ENCODE measurements at regions not wholly inside any gene's neighbourhood (a gene's known extent, or its start where the extent isn't known, plus 50 kb on each side); places are given as distances from the start of the nearest gene placed in this dataset.

DNA sequence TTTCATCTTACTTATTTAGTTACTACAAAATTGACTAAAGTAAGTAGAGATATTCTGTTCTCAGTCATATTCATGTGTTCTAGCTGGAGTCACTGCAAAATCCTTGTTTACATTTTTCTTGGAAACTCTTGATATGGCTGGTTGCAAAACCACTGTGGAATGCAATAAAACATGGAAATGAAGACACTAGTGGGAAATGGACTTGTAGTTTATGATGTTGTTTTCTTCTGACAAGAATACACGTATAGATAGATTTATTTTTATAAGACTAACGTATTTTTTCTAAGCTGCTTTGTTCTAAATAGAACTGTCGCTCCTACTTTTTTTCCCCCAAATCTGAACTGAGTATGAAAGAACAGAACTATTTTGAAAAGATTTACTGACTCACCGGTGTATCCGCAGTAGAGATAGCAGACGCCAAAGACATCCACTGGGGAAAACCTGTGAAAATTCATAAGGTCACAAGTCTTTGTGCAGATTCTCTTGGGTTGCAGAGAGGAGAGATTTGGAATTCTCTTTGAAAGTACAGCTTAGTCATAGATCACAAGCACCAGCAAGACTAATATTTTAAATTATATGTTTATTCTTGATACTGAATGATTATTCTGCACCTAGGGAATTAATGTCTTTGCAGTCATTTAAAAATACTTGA lies 119.6 kb upstream of the TAF11L2 start:
- Histone ChIP-seq H3K27me3 (peaks cover 0 to 3% (median 0%) of the 10 kb centered on the region in 7 donors), H3K36me3 (no peaks in the 10 kb centered on the region), H3K9me3 (no peaks in the 10 kb centered on the region), H3K27ac (no peak overlapping the region), H3K4me3 (no peak overlapping the region), H3K4me1 (peaks cover 0 to 15% (median 0%) of the 10 kb centered on the region in 9 donors)
- no peak for DNase-seq
- WGBS, 2 donors, result 59 to 66% methylated on average over 6 of the region's 6 CpGs
- no peak for TF ChIP-seq CTCF (IDR thresholded peaks at IDR 0.05)
- intact Hi-C loops (cut with DNase I), result no loop called here
- ATAC-seq, result no peak

DNA sequence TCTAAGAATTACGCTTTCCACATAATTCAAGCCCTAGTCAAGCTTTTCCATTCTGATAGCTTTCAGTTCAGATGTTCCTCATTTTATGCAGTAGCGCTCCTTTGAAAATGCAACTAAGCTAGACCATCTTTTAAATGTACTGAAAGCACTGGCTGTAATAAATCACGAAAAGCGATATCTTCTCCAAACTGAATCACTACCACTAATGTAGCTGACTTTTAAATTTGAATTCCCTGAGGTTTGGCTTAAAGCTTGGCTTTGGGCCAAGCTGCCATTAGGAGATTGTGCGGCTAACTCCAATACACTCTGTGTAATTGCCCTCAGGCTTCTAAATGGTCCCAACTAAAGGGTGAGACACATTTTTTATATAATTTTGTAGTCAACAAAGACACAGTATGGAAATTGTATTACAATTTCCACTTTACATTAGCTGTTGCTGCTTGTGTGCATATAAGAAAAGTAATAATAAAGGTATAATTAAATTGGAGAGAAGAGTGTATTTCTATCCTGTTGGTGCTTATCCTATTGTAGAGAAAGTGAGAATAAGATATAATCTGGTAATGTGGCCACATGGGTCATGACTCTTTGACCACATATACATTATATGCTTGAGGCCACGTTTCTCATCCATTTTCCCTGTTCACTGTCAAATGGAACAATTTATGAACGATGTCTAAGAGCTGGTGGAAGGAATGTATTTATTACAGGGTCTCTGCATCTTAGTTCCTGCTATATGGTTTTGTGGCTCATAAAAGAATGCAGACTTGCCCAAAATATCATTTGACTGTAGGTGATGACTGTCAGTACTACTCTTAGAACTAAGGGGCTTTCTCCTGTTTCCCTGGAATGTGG lies 118.7 kb upstream of the TAF11L2 start:
- H3K4me1 ChIP-seq, result peaks cover 0 to 15% (median 0%) of the 10 kb centered on the region in 9 donors
- no peak overlapping the region for H3K27ac ChIP-seq
- no peak for TF ChIP-seq CTCF (IDR thresholded peaks at IDR 0.05)
- no peak overlapping the region for H3K4me3 ChIP-seq
- DNase-seq, result no peak
- H3K27me3 ChIP-seq, result peaks cover 0 to 3% (median 0%) of the 10 kb centered on the region in 7 donors
- WGBS, 2 donors, result 70 to 72% methylated on average over 7 of the region's 7 CpGs
- no peaks in the 10 kb centered on the region for H3K36me3 ChIP-seq
- ATAC-seq, result no peak
- no peaks in the 10 kb centered on the region for H3K9me3 ChIP-seq
- intact Hi-C loops (cut with DNase I), result no loop called here

DNA sequence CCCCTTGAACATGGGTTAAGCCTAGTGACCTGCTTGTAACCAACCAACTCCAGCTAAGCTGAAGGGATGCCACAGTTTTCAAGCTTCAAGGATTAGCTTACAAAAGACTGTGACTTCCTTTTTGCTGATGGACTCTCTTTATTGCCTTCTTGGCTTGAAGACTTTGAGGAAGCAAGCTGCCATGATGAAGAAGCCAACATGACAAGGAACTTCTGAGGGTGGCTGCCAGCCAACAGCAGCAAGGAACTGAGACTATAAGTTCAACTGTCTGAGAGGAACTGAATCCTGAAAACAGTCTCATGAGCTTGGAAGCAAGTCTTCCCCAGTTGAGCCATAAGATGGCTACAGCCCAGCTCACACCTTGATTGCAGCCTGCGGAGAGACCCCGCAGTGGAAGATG lies 116.1 kb upstream of the TAF11L2 start:
- no peaks in the 10 kb centered on the region for H3K36me3 ChIP-seq
- H3K27me3 ChIP-seq, result peaks cover 0 to 3% (median 0%) of the 10 kb centered on the region in 7 donors
- H3K4me1 ChIP-seq, result peaks cover 0 to 15% (median 0%) of the 10 kb centered on the region in 9 donors
- intact Hi-C loops (cut with DNase I), result no loop called here
- DNase-seq (peak; percentile 23 to 36), ATAC-seq (peak in 6 of 8 donors; percentile 37 to 51 (median 43))
- no peak for TF ChIP-seq CTCF (IDR thresholded peaks at IDR 0.05)
- WGBS, 2 donors, result 73 to 88% methylated on average over 2 of the region's 2 CpGs
- no peak overlapping the region for H3K4me3 ChIP-seq
- peak overlapping the region in 1 of 10 donors; percentile 69 for H3K27ac ChIP-seq
- no peaks in the 10 kb centered on the region for H3K9me3 ChIP-seq

GRCh38 chr5:17383526-17383925 lies 114.5 kb upstream of the TAF11L2 start:
- no peak for TF ChIP-seq CTCF (IDR thresholded peaks at IDR 0.05)
- H3K9me3 ChIP-seq, result peaks cover 0 to 7% (median 0%) of the 10 kb centered on the region in 11 donors
- ATAC-seq (no peak), DNase-seq (no peak)
- WGBS, 2 donors, result 49 to 54% methylated on average over 3 of the region's 3 CpGs
- no peaks in the 10 kb centered on the region for H3K36me3 ChIP-seq
- peaks cover 0 to 5% (median 0%) of the 10 kb centered on the region in 7 donors for H3K27me3 ChIP-seq
- no peak overlapping the region for H3K27ac ChIP-seq
- intact Hi-C loops (cut with DNase I), result no loop called here
- H3K4me3 ChIP-seq, result no peak overlapping the region
- peaks cover 0 to 15% (median 0%) of the 10 kb centered on the region in 9 donors for H3K4me1 ChIP-seq
